Muscle of arm (tissue), 1 donor: ENCODE measurements at regions not wholly inside any gene's neighbourhood (a gene's known extent, or its start where the extent isn't known, plus 50 kb on each side); places are given as distances from the start of the nearest gene placed in this dataset.
"Not testable (repeated sequence)": the region's sequence is repeated elsewhere in the genome, so short reads cannot be mapped to it uniquely, and the experiment has no call there.

Experiments used
- DNase-seq: peaks from one replicate; pipeline ENCODE4 v3.0.0-alpha.2; 2013

GRCh38 chr1:103469801-103470200, 55.7 kb upstream of the RNPC3 start:
- DNase-seq = no peak

- DNase-seq = no peak
Measured at GRCh38 chr1:103467100-103467499, 58.4 kb upstream of the RNPC3 start.

GRCh38 chr1:103461161-103462105, 64.1 kb upstream of the RNPC3 start:
- DNase-seq = no peak

GRCh38 chr1:103460511-103460910, 65.0 kb upstream of the RNPC3 start:
- DNase-seq = no peak

GRCh38 chr1:103459346-103459745, 66.2 kb upstream of the RNPC3 start:
- DNase-seq = no peak

- peak; percentile 10 for DNase-seq
Measured at GRCh38 chr1:103457886-103458455, 67.5 kb upstream of the RNPC3 start.

GRCh38 chr1:103448560-103448959, 76.9 kb upstream of the RNPC3 start:
- DNase-seq = no peak

GRCh38 chr1:103447471-103447870, 78.0 kb upstream of the RNPC3 start:
- no peak for DNase-seq

- no peak for DNase-seq
Measured at GRCh38 chr1:103441342-103441741, 84.2 kb upstream of the RNPC3 start.

GRCh38 chr1:103436568-103437100, 88.9 kb upstream of the RNPC3 start:
- DNase-seq = not testable (repeated sequence)

- no peak for DNase-seq
Measured at GRCh38 chr1:103435443-103435842, 90.1 kb upstream of the RNPC3 start.

GRCh38 chr1:103424650-103425049, 100.8 kb upstream of the RNPC3 start:
- no peak for DNase-seq

GRCh38 chr1:103416681-103417286, 108.7 kb upstream of the RNPC3 start:
- no peak for DNase-seq

- no peak for DNase-seq
Measured at GRCh38 chr1:103387898-103388297, 137.6 kb upstream of the RNPC3 start.

GRCh38 chr1:103373991-103374390, 151.5 kb upstream of the RNPC3 start:
- no peak for DNase-seq

- DNase-seq = no peak
Measured at GRCh38 chr1:103372866-103373265, 152.6 kb upstream of the RNPC3 start.

GRCh38 chr1:103371234-103371633, 154.3 kb upstream of the RNPC3 start:
- no peak for DNase-seq

GRCh38 chr1:103367186-103367585, 158.3 kb upstream of the RNPC3 start:
- DNase-seq = no peak

- no peak for DNase-seq
Measured at GRCh38 chr1:103365860-103366569, 159.5 kb upstream of the RNPC3 start.

GRCh38 chr1:103363008-103363365, 162.5 kb upstream of the RNPC3 start:
- no peak for DNase-seq

- no peak for DNase-seq
Measured at GRCh38 chr1:103362348-103363007, 163.0 kb upstream of the RNPC3 start.

GRCh38 chr1:103353391-103353790, 172.1 kb upstream of the RNPC3 start:
- no peak for DNase-seq
